IMR-90 (cell line): ENCODE measurements at regions not wholly inside any gene's neighbourhood (a gene's known extent, or its start where the extent isn't known, plus 50 kb on each side); places are given as distances from the start of the nearest gene placed in this dataset.

Experiments used
- ATAC-seq: fragments of 200-7000 bp; cut with Tn5 transposase; 2 replicates; pipeline ENCODE4 v1.9.1; 2020; ENCODE audit warnings: low read depth, mild to moderate bottlenecking, moderate library complexity
- BruUV-seq: library from RNA; stranded (reverse); fragments of 400-500 nt; replicated peaks from 2 replicates; lab custom pipeline; 2021; lab: Mats Ljungman, UMichigan
- CTCF ChIA-PET: fragments of 300-600 bp; formaldehyde crosslinking; extraction: SDS; loops from one replicate; lab custom pipeline; 2021; ENCODE audit warnings: antibody characterized with exemption; lab: Yijun Ruan, JAX
- POLR2A ChIA-PET: fragments of 300-600 bp; sonication (Branson Sonifier 250); formaldehyde crosslinking; loops from one replicate; lab custom pipeline; 2022; ENCODE audit warnings: antibody characterized with exemption; ENCODE audit not compliant: unreplicated experiment; lab: Charles Lee
- DNase-seq: peaks from one replicate; pipeline ENCODE4 v3.0.0; 2013
- H2AFZ ChIP-seq: replicated peaks from 2 replicates; pipeline ENCODE3; 2013; ENCODE audit warnings: low read length, mild to moderate bottlenecking; ENCODE audit not compliant: poor library complexity
- H2AK5ac ChIP-seq: 2 replicates; pipeline ENCODE4 v1.6.1; 2013; ENCODE audit warnings: low read depth, low read length, inconsistent platforms
- H2AK9ac ChIP-seq: replicated peaks from 2 replicates; pipeline ENCODE3; 2013; ENCODE audit warnings: mild to moderate bottlenecking, low read depth, low read length, moderate library complexity; ENCODE audit not compliant: poor library complexity
- H2BK120ac ChIP-seq: 2 replicates; pipeline ENCODE4 v1.6.1; 2013; ENCODE audit warnings: low read depth, low read length, inconsistent platforms
- H2BK15ac ChIP-seq: 3 replicates; pipeline ENCODE4 v1.6.1; 2013; ENCODE audit warnings: low read depth, low read length, inconsistent platforms
- H2BK20ac ChIP-seq: 2 replicates; pipeline ENCODE4 v1.6.1; 2013; ENCODE audit warnings: low read depth, mild to moderate bottlenecking, inconsistent platforms, low read length, moderate library complexity
- H2BK5ac ChIP-seq: 2 replicates; pipeline ENCODE4 v1.6.1; 2013; ENCODE audit warnings: mild to moderate bottlenecking, low read depth, low read length, inconsistent platforms; ENCODE audit not compliant: poor library complexity, severe bottlenecking
- H3K14ac ChIP-seq: replicated peaks from 2 replicates; pipeline ENCODE4 v1.6.1; 2013; ENCODE audit warnings: low read depth, low read length, inconsistent platforms
- H3K18ac ChIP-seq: 2 replicates; pipeline ENCODE4 v1.6.1; 2013; ENCODE audit warnings: low read depth, low read length, control low read depth
- H3K23ac ChIP-seq: 2 replicates; pipeline ENCODE4 v1.6.1; 2013; ENCODE audit warnings: low read depth, low read length, inconsistent platforms
- H3K27ac ChIP-seq: 2 replicates; pipeline ENCODE4 v1.5.1; 2013; ENCODE audit warnings: mild to moderate bottlenecking, control low read depth, low read length; ENCODE audit not compliant: insufficient read depth
- H3K27me3 ChIP-seq: 2 replicates; pipeline ENCODE4 v1.6.1; 2013; ENCODE audit warnings: low read length; ENCODE audit not compliant: control insufficient read depth, insufficient read depth
- H3K36me3 ChIP-seq: 2 replicates; pipeline ENCODE4 v1.6.1; 2013; ENCODE audit warnings: low read length, mixed read lengths; ENCODE audit not compliant: control insufficient read depth, insufficient read depth
- H3K4ac ChIP-seq: 2 replicates; pipeline ENCODE4 v1.6.1; 2013; ENCODE audit warnings: low read depth, low read length, inconsistent platforms
- H3K4me1 ChIP-seq: 2 replicates; pipeline ENCODE4 v1.6.1; 2013; ENCODE audit warnings: low read length, mixed read lengths; ENCODE audit not compliant: control insufficient read depth, insufficient read depth
- H3K4me2 ChIP-seq: 2 replicates; pipeline ENCODE4 v1.6.1; 2013; ENCODE audit warnings: low read depth, mild to moderate bottlenecking, control low read depth, low read length, moderate library complexity
- H3K4me3 ChIP-seq: 2 replicates; pipeline ENCODE4 v1.5.1; 2013; ENCODE audit warnings: low read depth, mild to moderate bottlenecking, control low read depth, low read length, moderate library complexity; ENCODE audit not compliant: insufficient read depth
- H3K56ac ChIP-seq: 2 replicates; pipeline ENCODE4 v1.6.1; 2013; ENCODE audit warnings: low read length, inconsistent platforms; ENCODE audit not compliant: insufficient read depth; ENCODE audit errors: extremely low read depth
- H3K79me1 ChIP-seq, 2 experiments: 2 replicates each; pipeline ENCODE4 v1.6.1; 2013; ENCODE audit warnings: low read length in 2 of 2, inconsistent platforms in 1 of 2, low read depth in 1 of 2
- H3K9ac ChIP-seq: 2 replicates; pipeline ENCODE4 v1.6.1; 2013; ENCODE audit warnings: low read depth, low read length, control low read depth
- H3K9me1 ChIP-seq: 2 replicates; pipeline ENCODE4 v1.6.1; 2013; ENCODE audit warnings: low read length, inconsistent platforms; ENCODE audit not compliant: insufficient read depth
- H3K9me3 ChIP-seq: 2 replicates; pipeline ENCODE4 v1.6.1; 2013; ENCODE audit warnings: low read length; ENCODE audit not compliant: control insufficient read depth, insufficient read depth
- H4K20me1 ChIP-seq: 2 replicates; pipeline ENCODE4 v1.6.1; 2013; ENCODE audit warnings: low read length, inconsistent platforms; ENCODE audit not compliant: insufficient read depth
- H4K5ac ChIP-seq: 2 replicates; pipeline ENCODE4 v1.6.1; 2013; ENCODE audit warnings: mild to moderate bottlenecking, low read depth, low read length, control low read depth
- H4K8ac ChIP-seq, 2 experiments: 2 replicates each; pipeline ENCODE4 v1.6.1; 2013; ENCODE audit warnings: low read depth in 2 of 2, low read length in 2 of 2, control low read depth in 1 of 2, inconsistent platforms in 1 of 2
- H4K91ac ChIP-seq: 2 replicates; pipeline ENCODE4 v1.6.1; 2013; ENCODE audit warnings: low read depth, low read length, inconsistent platforms; ENCODE audit not compliant: insufficient read depth
- CEBPB ChIP-seq: IDR thresholded peaks from 2 replicates; pipeline ENCODE4 v1.6.1; 2012; ENCODE audit warnings: low read depth, low read length, improper control_type of control experiment
- CHD1 ChIP-seq: IDR thresholded peaks from 2 replicates; pipeline ENCODE4 v1.6.1; 2012; ENCODE audit warnings: low read depth, low read length, improper control_type of control experiment
- MXI1 ChIP-seq: IDR thresholded peaks from 2 replicates; pipeline ENCODE4 v1.6.1; 2012; ENCODE audit warnings: low read depth, mild to moderate bottlenecking, low read length, moderate library complexity, borderline replicate concordance
- NFE2L2 ChIP-seq: fragments of 150-350 bp; IDR thresholded peaks from 2 replicates; pipeline ENCODE4 v1.6.1; 2016; ENCODE audit warnings: low read depth, mild to moderate bottlenecking, low read length
- RAD21 ChIP-seq: IDR thresholded peaks from 2 replicates; pipeline ENCODE4 v1.6.1; 2012; ENCODE audit warnings: low read length, improper control_type of control experiment
- RCOR1 ChIP-seq: IDR thresholded peaks from 2 replicates; pipeline ENCODE4 v1.6.1; 2012; ENCODE audit warnings: mild to moderate bottlenecking, low read length, improper control_type of control experiment; ENCODE audit not compliant: insufficient replicate concordance
- SMC3 ChIP-seq: fragments of 150-350 bp; IDR thresholded peaks from 2 replicates; pipeline ENCODE4 v1.6.1; 2016; ENCODE audit warnings: low read depth, mild to moderate bottlenecking, antibody characterized with exemption, low read length, moderate library complexity
- WGBS, 2 experiments: methylation state at CpG; one replicate each; pipeline versions ENCODE4 v1.1.5 to v1.1.7; 2013; ENCODE audit warnings: missing lambda C conversion rate in 2 of 2; ENCODE audit not compliant: insufficient read length in 1 of 2; ENCODE audit errors: extremely low coverage in 2 of 2; 5-methylcytosine and 5-hydroxymethylcytosine counted together
- dilution Hi-C: fragments of 300-500 bp; cut with HindIII; formaldehyde crosslinking; loops from one replicate; pipeline ENCODE4 v1.14.3; 2018; ENCODE audit warnings: low sequenced_read_pairs; ENCODE audit not compliant: unreplicated experiment
- in situ Hi-C: fragments of 300-500 bp; cut with MboI; formaldehyde crosslinking; loops from 3 replicates; pipeline ENCODE4 v1.14.3; 2019; ENCODE audit warnings: low sequenced_read_pairs, inconsistent platforms, mixed read lengths
- intact Hi-C: fragments of 100-400 bp; cut with micrococcal nuclease; formaldehyde crosslinking; loops from 2 replicates; pipeline ENCODE4 v1.10.0; 2022
- TF ChIP-seq, protein P1 (sequence below): fragments of 150-350 bp; IDR thresholded peaks from 2 replicates; pipeline ENCODE4 v1.6.1; 2017; ENCODE audit warnings: mild to moderate bottlenecking, antibody characterized with exemption, low read length, low read depth

DNA sequence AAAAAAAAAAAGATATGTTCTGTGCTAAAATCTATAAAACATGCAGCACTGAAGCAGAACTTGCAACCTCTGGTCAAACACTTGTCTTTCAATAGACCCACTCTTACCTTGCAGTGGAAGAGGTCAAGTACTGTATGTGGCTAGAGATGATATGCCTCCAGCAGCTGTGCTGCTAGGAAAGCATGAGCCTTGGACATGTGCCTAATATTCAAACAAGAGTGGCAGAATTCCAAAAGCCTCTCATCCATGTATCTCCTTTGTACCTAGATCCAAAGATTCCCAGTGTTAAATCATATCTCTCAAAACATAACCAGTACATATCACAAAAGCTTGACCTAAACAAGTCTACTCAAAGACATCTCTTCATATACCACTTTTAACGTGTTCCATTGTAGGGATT is 105.0 kb upstream of the CPNE8 start:
- no peaks in the 10 kb centered on the region for H3K79me1 ChIP-seq
- no peak overlapping the region for H2BK5ac ChIP-seq
- no peaks in the 10 kb centered on the region for H4K20me1 ChIP-seq
- BruUV-seq = no TSS peak
- H2BK15ac ChIP-seq = no peak overlapping the region
- DNase-seq (no peak), ATAC-seq (no peak)
- intact Hi-C loops = no loop called here
- no peak overlapping the region for H3K4me2 ChIP-seq
- POLR2A ChIA-PET = no interaction called here
- no peak overlapping the region for H3K14ac ChIP-seq
- H3K18ac ChIP-seq = no peak overlapping the region
- no peak overlapping the region for H2AFZ ChIP-seq
- H3K4me1 ChIP-seq = no peaks in the 10 kb centered on the region
- in situ Hi-C loops = no loop called here
- dilution Hi-C loops = no loop called here
- CTCF ChIA-PET = no interaction called here
- H2AK9ac ChIP-seq = no peak overlapping the region
- no peak overlapping the region for H2BK120ac ChIP-seq
- no peaks in the 10 kb centered on the region for H3K9me3 ChIP-seq
- no peak overlapping the region for H3K56ac ChIP-seq
- no peak overlapping the region for H4K8ac ChIP-seq
- no peak for TF ChIP-seq RCOR1
- TF ChIP-seq CHD1 = no peak
- TF ChIP-seq, protein P1, sequence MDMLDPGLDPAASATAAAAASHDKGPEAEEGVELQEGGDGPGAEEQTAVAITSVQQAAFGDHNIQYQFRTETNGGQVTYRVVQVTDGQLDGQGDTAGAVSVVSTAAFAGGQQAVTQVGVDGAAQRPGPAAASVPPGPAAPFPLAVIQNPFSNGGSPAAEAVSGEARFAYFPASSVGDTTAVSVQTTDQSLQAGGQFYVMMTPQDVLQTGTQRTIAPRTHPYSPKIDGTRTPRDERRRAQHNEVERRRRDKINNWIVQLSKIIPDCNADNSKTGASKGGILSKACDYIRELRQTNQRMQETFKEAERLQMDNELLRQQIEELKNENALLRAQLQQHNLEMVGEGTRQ = no peak
- no peak for TF ChIP-seq SMC3
- TF ChIP-seq NFE2L2 = no peak
- no peak for TF ChIP-seq CEBPB
- no peak for TF ChIP-seq MXI1
- no peak for TF ChIP-seq RAD21
- no peak overlapping the region for H2AK5ac ChIP-seq
- no peaks in the 10 kb centered on the region for H3K36me3 ChIP-seq
- H3K4ac ChIP-seq = no peak overlapping the region
- H2BK20ac ChIP-seq = no peak overlapping the region
- H3K23ac ChIP-seq = no peak overlapping the region
- no peak overlapping the region for H3K27ac ChIP-seq
- H4K5ac ChIP-seq = no peak overlapping the region
- H3K27me3 ChIP-seq = no peaks in the 10 kb centered on the region
- no peak overlapping the region for H3K9ac ChIP-seq
- H4K91ac ChIP-seq = no peak overlapping the region
- WGBS, 2 experiments = no CpG with 5 or more reads among the region's 1 CpG
- no peak overlapping the region for H3K4me3 ChIP-seq
- H3K9me1 ChIP-seq = no peaks in the 10 kb centered on the region
